GM12892 (cell line): ENCODE measurements at regions not wholly inside any gene's neighbourhood (a gene's known extent, or its start where the extent isn't known, plus 50 kb on each side); places are given as distances from the start of the nearest gene placed in this dataset.

ENCODE experiments used
- POLR2A ChIP-seq: IDR thresholded peaks from 2 replicates; pipeline ENCODE4 v1.6.1; 2011; ENCODE audit warnings: low read depth, low read length, control low read depth
- TAF1 ChIP-seq: IDR thresholded peaks from 2 replicates; pipeline ENCODE4 v1.6.1; 2011; ENCODE audit warnings: low read depth, mild to moderate bottlenecking, control low read depth, low read length, borderline replicate concordance

GRCh38 chr4:7132249-7132648 is 60.1 kb upstream of the SORCS2 start:
- TF ChIP-seq POLR2A (no peak), TAF1 (no peak)
